ENCODE measurements at regions not wholly inside any gene's neighbourhood (a gene's known extent, or its start where the extent isn't known, plus 50 kb on each side); places are given as distances from the start of the nearest gene placed in this dataset.
"Not testable (repeated sequence)": the region's sequence is repeated elsewhere in the genome, so short reads cannot be mapped to it uniquely, and the experiment has no call there.

DNA sequence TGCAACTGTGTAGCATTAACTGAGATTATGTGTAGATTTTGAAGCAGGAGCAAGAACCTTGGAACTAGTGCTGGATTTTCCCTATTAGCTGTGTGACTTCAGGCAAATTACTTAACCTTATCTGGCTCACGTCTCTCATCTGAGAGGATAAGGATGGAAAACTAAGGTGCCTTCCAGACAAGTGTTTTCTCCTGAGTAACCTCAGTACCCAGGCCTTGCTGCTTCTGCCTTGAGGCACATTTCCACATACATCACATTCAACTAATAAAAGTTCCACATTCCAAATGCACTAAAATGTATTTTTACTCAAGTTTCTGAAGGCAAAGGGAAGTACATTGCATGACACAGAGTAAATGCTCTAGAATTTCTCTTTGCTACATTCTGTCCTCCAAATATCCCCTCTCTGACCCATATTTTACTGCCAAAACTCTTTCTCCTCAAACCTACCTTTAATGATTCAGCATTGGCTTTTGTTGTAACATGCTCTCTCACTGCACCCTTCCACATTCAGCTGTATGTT, 195.4 kb upstream of the ADGRL3 start:
- Histone ChIP-seq H3K4me1 (ENCODE audit: control insufficient read depth, insufficient read depth, low read length, poor library complexity, severe bottlenecking) (no peaks in the 10 kb centered on the region), H3K27ac (ENCODE audit: low read depth, low read length, severe bottlenecking) (no peak overlapping the region), H3K36me3 (ENCODE audit: control insufficient read depth, insufficient read depth, low read length) (no peaks in the 10 kb centered on the region), H3K9me3 (ENCODE audit: control insufficient read depth, low read length) (peaks cover 9% of the 10 kb centered on the region), H3K4me3 (ENCODE audit: extremely low read depth, insufficient read depth, low read length, poor library complexity, severe bottlenecking) (no peak overlapping the region)
- WGBS, 2 experiments (ENCODE audit: insufficient coverage in 2 of 2) = no CpG with 5 or more reads among the region's 1 CpG

DNA sequence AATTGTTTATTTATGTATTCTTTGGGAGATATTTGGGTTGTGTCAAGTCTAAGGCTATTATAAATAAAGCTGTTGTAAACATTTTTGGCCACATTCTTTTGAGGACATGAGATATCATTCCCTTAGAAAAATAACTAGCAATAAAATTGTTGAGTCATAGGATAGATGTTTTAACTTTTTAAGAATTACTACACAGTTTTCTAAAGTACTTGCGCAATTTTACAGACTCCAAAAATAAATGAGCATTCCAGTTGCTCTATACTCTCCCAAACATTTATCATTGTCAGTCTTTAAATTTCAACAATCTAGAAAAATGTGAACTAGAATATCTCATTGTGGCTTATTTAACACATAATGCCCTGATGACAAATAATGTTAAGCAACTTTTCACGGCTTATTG, 189.1 kb upstream of the ADGRL3 start:
- Histone ChIP-seq H3K4me1 (ENCODE audit: control insufficient read depth, insufficient read depth, low read length, poor library complexity, severe bottlenecking) (no peaks in the 10 kb centered on the region), H3K36me3 (ENCODE audit: control insufficient read depth, insufficient read depth, low read length) (no peaks in the 10 kb centered on the region), H3K27ac (ENCODE audit: low read depth, low read length, severe bottlenecking) (no peak overlapping the region), H3K4me3 (ENCODE audit: extremely low read depth, insufficient read depth, low read length, poor library complexity, severe bottlenecking) (no peak overlapping the region), H3K9me3 (ENCODE audit: control insufficient read depth, low read length) (no peaks in the 10 kb centered on the region)
- 83 to 100% methylated on average over 1 of the region's 2 CpGs for WGBS, 2 experiments (ENCODE audit: insufficient coverage in 2 of 2)

DNA sequence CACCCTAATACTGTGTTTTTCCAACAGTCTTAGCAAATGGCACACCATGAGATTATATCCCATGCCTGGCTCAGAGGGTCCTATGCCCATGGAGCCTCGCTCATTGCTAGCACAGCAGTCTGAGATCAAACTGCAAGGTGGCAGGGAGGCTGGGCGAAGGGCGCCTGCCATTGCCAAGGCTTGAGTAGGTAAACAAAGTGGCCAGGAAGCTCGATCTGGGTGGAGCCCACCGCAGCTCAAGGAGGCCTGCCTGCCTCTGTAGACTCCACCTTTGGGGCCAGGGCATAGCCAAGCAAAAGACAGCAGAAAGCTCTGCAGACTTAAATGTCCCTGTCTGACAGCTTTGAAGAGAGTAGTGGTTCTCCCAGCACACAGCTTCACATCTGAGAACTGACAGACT, 188.2 kb upstream of the ADGRL3 start:
- H3K4me3 ChIP-seq (ENCODE audit: extremely low read depth, insufficient read depth, low read length, poor library complexity, severe bottlenecking); H3K9me3 ChIP-seq (ENCODE audit: control insufficient read depth, low read length); H3K4me1 ChIP-seq (ENCODE audit: control insufficient read depth, insufficient read depth, low read length, poor library complexity, severe bottlenecking); H3K36me3 ChIP-seq (ENCODE audit: control insufficient read depth, insufficient read depth, low read length); H3K27ac ChIP-seq (ENCODE audit: low read depth, low read length, severe bottlenecking): not testable (repeated sequence)
- 89 to 91% methylated on average over 5 of the region's 5 CpGs for WGBS, 2 experiments (ENCODE audit: insufficient coverage in 2 of 2)

DNA sequence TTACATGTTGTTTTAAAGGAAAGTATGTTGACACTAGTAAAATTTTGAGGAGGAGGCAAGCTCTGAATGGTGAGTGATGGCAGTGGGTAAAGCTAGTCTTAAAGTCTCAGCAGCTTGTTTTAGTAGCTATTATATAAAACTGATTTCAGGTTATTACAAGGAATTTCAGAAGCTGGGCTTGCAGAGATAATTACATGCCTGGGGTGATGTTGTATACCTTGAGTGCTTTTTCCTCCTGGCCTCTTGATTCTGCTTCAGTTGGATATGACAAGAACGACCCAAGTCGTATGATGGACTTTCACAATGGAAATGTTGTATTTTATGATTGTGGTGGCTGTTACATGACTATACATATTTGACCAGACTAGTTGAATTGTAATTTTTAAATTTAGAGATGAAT, 175.5 kb upstream of the ADGRL3 start:
- WGBS, 2 experiments (ENCODE audit: insufficient coverage in 2 of 2) = 100% methylated on average over 1 of the region's 2 CpGs; no CpG with 5 or more reads in 1 of the 2 experiments
- no peaks in the 10 kb centered on the region for H3K9me3 ChIP-seq (ENCODE audit: control insufficient read depth, low read length)
- H3K36me3 ChIP-seq (ENCODE audit: control insufficient read depth, insufficient read depth, low read length) = no peaks in the 10 kb centered on the region
- no peak overlapping the region for H3K27ac ChIP-seq (ENCODE audit: low read depth, low read length, severe bottlenecking)
- H3K4me1 ChIP-seq (ENCODE audit: control insufficient read depth, insufficient read depth, low read length, poor library complexity, severe bottlenecking) = no peaks in the 10 kb centered on the region
- no peak overlapping the region for H3K4me3 ChIP-seq (ENCODE audit: extremely low read depth, insufficient read depth, low read length, poor library complexity, severe bottlenecking)

DNA sequence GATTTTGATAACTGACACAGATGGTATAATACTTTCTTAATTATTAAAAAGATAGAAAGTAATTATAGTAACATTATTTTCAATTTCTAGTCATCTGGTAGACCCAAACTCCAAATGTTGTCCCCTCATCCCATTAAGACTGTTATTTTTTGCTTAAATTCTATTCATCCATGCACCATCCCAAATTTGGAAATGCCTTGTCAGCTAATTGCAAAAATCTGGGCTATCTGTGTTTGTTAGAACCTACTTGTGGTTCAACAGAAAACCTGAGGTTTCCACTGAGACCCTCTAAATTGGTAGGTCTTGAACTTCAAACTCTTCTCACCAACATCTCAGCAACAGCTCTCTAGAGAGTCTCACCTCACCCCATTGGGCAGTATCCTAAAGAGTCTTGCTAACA, 172.2 kb upstream of the ADGRL3 start:
- Histone ChIP-seq H3K36me3 (ENCODE audit: control insufficient read depth, insufficient read depth, low read length) (no peaks in the 10 kb centered on the region), H3K9me3 (ENCODE audit: control insufficient read depth, low read length) (no peaks in the 10 kb centered on the region), H3K4me1 (ENCODE audit: control insufficient read depth, insufficient read depth, low read length, poor library complexity, severe bottlenecking) (no peaks in the 10 kb centered on the region), H3K4me3 (ENCODE audit: extremely low read depth, insufficient read depth, low read length, poor library complexity, severe bottlenecking) (no peak overlapping the region), H3K27ac (ENCODE audit: low read depth, low read length, severe bottlenecking) (no peak overlapping the region)

DNA sequence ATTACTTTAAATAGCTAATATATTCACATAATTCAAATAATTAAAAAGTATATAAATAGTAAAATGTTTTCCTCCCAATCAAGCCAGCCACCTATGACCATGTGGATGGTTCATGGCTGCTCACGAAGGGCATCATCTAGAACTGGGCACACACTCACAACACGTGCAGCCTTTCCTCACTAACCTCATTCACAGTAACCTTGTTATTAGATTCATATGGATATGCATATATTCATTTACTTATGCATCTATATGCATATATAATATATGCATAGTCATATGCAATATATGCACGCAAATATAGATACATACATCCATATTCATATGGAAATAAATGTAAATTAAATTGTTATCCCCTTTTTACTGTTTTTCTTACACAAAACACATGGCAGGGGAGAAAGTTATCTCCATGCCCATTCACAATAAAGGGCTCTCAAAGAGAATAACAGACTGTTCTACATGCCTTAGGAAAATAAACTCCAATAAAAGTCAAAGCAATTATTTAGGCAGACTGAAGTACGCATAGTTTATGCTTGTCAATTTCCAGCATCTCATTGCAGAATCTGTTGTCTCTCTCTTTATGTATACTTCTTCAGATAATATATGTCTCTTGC, 163.9 kb upstream of the ADGRL3 start:
- WGBS, 2 experiments (ENCODE audit: insufficient coverage in 2 of 2) = 100% methylated on average over 1 of the region's 4 CpGs
- Histone ChIP-seq H3K9me3 (ENCODE audit: control insufficient read depth, low read length) (no peaks in the 10 kb centered on the region), H3K4me3 (ENCODE audit: extremely low read depth, insufficient read depth, low read length, poor library complexity, severe bottlenecking) (no peak overlapping the region), H3K36me3 (ENCODE audit: control insufficient read depth, insufficient read depth, low read length) (no peaks in the 10 kb centered on the region), H3K4me1 (ENCODE audit: control insufficient read depth, insufficient read depth, low read length, poor library complexity, severe bottlenecking) (peaks cover 3% of the 10 kb centered on the region), H3K27ac (ENCODE audit: low read depth, low read length, severe bottlenecking) (no peak overlapping the region)

DNA sequence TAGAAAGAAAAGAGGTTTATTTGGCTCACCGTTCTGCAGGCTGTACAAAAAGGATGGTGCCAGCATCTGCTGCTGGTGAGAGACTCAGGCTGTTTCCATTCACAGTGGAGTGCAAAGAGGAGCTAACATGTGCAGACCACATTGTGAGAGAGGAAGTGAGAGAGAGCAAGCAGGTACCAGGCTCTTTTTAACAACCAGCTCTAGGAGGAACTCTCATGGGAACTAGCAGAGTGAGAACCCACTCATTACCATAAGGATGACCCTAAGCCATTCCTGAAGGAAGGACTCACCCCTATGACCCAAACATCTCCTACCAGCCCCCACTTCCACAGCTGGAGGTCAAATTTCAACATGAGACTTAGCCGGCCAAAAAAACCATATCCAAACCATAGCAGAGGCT, 158.6 kb upstream of the ADGRL3 start:
- 71 to 88% methylated on average over 1 of the region's 2 CpGs for WGBS, 2 experiments (ENCODE audit: insufficient coverage in 2 of 2)
- H3K4me3 ChIP-seq (ENCODE audit: extremely low read depth, insufficient read depth, low read length, poor library complexity, severe bottlenecking) = no peak overlapping the region
- H3K27ac ChIP-seq (ENCODE audit: low read depth, low read length, severe bottlenecking) = no peak overlapping the region
- no peaks in the 10 kb centered on the region for H3K9me3 ChIP-seq (ENCODE audit: control insufficient read depth, low read length)
- H3K36me3 ChIP-seq (ENCODE audit: control insufficient read depth, insufficient read depth, low read length) = no peaks in the 10 kb centered on the region
- H3K4me1 ChIP-seq (ENCODE audit: control insufficient read depth, insufficient read depth, low read length, poor library complexity, severe bottlenecking) = no peaks in the 10 kb centered on the region

DNA sequence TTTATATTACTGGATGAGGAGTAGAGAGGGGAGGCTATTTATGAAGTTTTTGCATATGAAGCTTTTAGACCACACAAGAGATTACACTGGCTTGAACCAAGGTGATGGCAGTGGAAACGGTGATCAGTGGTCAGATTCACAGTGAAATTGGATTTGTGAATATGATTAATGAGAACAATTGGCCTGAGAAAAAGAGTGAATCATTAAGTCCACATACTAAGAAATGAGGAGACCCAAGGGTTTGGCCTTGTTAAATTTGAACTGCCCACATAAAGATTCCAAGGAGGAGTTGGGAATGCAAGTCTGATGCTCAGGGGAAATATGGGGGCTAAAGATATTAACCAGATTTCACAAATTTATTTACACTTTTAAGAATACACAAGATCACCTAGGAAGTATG, 155.3 kb upstream of the ADGRL3 start:
- Histone ChIP-seq H3K9me3 (ENCODE audit: control insufficient read depth, low read length) (no peaks in the 10 kb centered on the region), H3K36me3 (ENCODE audit: control insufficient read depth, insufficient read depth, low read length) (no peaks in the 10 kb centered on the region), H3K27ac (ENCODE audit: low read depth, low read length, severe bottlenecking) (no peak overlapping the region), H3K4me3 (ENCODE audit: extremely low read depth, insufficient read depth, low read length, poor library complexity, severe bottlenecking) (no peak overlapping the region), H3K4me1 (ENCODE audit: control insufficient read depth, insufficient read depth, low read length, poor library complexity, severe bottlenecking) (no peaks in the 10 kb centered on the region)
- whole genome bisulfite sequencing, 2 experiments (ENCODE audit: insufficient coverage in 2 of 2) = 83% methylated on average over 1 of the region's 1 CpG; no CpG with 5 or more reads in 1 of the 2 experiments

DNA sequence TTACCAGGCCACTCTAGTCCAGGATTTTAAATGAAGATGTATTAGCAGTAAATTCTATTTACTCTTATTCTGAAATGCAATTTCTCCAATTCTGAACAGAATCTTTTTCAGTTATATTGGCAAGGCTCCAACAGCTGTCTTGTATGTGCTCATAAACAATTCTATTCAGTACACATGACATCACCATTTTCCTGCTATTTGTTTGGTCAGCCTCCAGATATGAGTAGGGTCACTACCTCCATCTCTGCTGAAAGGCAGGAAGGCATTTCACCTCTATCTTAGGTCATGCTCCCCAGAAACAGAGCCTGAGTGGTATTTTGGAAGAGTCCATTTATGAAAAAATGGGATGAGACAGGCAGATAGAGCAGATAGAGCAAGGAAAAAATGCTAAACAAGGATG, 151.1 kb upstream of the ADGRL3 start:
- H3K9me3 ChIP-seq (ENCODE audit: control insufficient read depth, low read length) = no peaks in the 10 kb centered on the region
- H3K27ac ChIP-seq (ENCODE audit: low read depth, low read length, severe bottlenecking) = no peak overlapping the region
- no peaks in the 10 kb centered on the region for H3K4me1 ChIP-seq (ENCODE audit: control insufficient read depth, insufficient read depth, low read length, poor library complexity, severe bottlenecking)
- H3K36me3 ChIP-seq (ENCODE audit: control insufficient read depth, insufficient read depth, low read length) = no peaks in the 10 kb centered on the region
- no peak overlapping the region for H3K4me3 ChIP-seq (ENCODE audit: extremely low read depth, insufficient read depth, low read length, poor library complexity, severe bottlenecking)

DNA sequence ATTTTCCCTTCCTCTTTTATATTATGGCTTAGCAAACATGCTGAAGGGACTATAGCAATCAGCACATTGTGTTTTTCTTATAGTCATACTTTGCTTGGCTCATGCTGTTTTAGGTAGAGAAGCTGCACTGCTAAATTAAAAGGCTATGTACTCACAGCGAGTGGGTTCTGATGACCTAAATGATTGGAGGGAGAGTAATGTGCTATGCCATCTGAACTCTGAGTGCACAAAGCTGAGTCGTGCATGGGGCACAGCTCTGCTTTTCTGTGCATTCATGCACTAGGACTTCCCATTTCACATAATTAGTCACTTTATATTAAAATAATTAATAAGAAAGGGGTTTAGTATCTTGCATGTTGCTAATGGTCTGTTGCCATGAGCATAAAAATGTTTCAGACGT, 132.7 kb upstream of the ADGRL3 start:
- Histone ChIP-seq H3K36me3 (ENCODE audit: control insufficient read depth, insufficient read depth, low read length) (no peaks in the 10 kb centered on the region), H3K4me1 (ENCODE audit: control insufficient read depth, insufficient read depth, low read length, poor library complexity, severe bottlenecking) (no peaks in the 10 kb centered on the region), H3K4me3 (ENCODE audit: extremely low read depth, insufficient read depth, low read length, poor library complexity, severe bottlenecking) (no peak overlapping the region), H3K27ac (ENCODE audit: low read depth, low read length, severe bottlenecking) (no peak overlapping the region), H3K9me3 (ENCODE audit: control insufficient read depth, low read length) (no peaks in the 10 kb centered on the region)
- WGBS, 2 experiments (ENCODE audit: insufficient coverage in 2 of 2) = 89 to 100% methylated on average over 1 to 2 of the region's 3 CpGs

DNA sequence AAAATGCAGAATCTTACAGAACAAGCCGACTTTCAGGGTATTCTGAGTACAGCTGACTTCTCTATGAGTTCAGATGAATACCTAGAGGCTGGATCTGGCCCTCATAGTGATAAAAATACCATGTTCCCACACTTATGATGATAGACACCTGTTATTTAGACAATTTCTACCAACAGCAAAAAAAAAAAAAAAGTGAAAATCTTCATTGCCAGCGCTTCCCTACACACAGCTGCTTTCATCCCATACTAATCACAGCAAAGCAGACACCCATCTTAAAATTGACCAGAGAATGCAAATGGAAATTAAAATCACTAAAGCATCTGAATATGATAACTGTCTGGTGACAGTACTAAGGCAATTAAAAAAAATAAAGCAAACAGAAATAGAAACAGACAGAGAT, 132.1 kb upstream of the ADGRL3 start:
- WGBS, 2 experiments (ENCODE audit: insufficient coverage in 2 of 2) = 100% methylated on average over 1 of the region's 2 CpGs; no CpG with 5 or more reads in 1 of the 2 experiments
- H3K4me1 ChIP-seq (ENCODE audit: control insufficient read depth, insufficient read depth, low read length, poor library complexity, severe bottlenecking) = no peaks in the 10 kb centered on the region
- H3K4me3 ChIP-seq (ENCODE audit: extremely low read depth, insufficient read depth, low read length, poor library complexity, severe bottlenecking) = no peak overlapping the region
- H3K27ac ChIP-seq (ENCODE audit: low read depth, low read length, severe bottlenecking) = no peak overlapping the region
- no peaks in the 10 kb centered on the region for H3K36me3 ChIP-seq (ENCODE audit: control insufficient read depth, insufficient read depth, low read length)
- H3K9me3 ChIP-seq (ENCODE audit: control insufficient read depth, low read length) = no peaks in the 10 kb centered on the region

All from mesodermal cell (in vitro differentiated cells).